Hindlimb muscle (tissue), 1 donor: ENCODE measurements at regions not wholly inside any gene's neighbourhood (a gene's known extent, or its start where the extent isn't known, plus 50 kb on each side); places are given as distances from the start of the nearest gene placed in this dataset.
A peak's percentile ranks its signal among the peaks of the same experiment; 100 is the strongest.
"Not testable (repeated sequence)": the region's sequence is repeated elsewhere in the genome, so short reads cannot be mapped to it uniquely, and the experiment has no call there.

Experiments
- DNase-seq: peaks from one replicate; pipeline ENCODE4 v3.0.0-alpha.2; 2013

DNA sequence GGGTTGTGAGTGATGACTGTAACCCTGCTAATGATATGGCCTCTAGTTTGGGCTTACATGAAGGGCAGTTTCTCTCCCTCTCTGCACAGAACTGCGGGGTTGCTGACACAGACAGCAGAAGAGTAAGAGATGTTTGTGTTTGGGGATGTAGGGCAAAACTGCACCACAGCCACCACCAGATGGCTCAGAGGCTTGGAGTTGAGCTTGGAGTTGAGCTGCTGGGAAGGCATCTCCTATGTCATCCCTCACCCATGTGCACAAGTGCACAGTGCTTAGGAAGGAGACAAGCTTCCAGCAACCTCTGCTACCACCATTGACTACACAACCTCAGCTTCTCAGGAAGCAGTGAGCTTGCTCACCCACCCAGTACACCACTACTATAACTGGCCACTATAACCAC is 303.9 kb upstream of the DEFB112 start:
- DNase-seq = no peak

- DNase-seq = no peak
Observed at GRCh38 chr6:50358113-50358512, 308.4 kb upstream of the DEFB112 start.

- DNase-seq = no peak
Observed at GRCh38 chr6:50361641-50362331, 312.1 kb upstream of the DEFB112 start.

DNA sequence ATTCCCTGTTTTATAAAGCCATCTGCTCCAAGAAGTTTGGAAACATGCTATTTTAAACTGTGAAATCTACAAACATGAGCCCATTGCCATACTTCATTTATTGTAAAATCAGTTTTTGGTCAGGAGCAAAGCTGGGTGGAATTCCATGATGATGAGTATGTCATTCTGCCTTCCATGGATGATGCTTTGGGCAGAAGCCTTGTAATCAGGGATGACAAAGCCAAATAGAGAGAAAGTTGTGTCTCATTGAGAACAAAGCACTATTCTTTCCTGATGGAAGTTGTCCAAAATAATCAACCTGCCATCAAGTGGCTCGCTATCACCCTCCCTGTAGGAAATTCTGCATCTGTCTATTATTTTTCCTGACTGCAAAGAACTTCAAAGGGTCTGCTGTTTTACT is 313.0 kb upstream of the DEFB112 start:
- no peak for DNase-seq

DNA sequence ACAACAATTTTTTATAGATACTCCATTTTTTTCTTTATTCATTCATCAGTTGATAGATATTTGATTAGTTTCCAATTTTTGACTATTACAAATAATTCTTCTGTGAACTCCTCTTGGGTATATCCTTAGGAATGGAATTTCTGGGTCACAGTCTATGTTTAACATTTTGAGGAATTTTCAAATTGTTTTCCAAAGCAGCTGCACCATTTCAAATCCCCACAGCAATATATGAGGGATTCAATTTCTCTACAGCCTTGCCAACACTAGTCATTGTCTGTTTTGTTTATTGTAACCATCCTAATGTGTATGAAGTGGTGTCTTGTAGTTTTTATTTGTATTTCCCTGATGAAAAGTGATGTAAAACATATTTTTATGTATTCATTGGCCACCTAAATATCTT is 320.3 kb upstream of the DEFB112 start:
- DNase-seq = peak; percentile 45

- DNase-seq = no peak
Observed at GRCh38 chr6:50380406-50381098, 330.8 kb upstream of the DEFB112 start.

DNA sequence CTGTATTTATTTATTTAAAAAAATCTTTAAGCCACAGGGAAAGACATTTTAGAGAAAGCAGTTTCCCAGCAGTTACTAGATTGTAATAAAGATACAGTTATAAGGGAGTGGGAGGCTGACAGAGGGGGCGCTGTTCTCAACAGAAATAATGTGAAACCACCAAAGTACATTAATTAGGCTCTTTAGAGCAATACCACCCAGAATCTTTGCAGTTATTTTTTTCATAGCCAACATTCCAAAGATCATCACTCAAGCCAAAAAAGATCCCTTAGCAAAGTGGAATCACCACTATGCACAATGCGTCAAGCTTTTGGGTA is 331.3 kb upstream of the DEFB112 start:
- DNase-seq = no peak

DNA sequence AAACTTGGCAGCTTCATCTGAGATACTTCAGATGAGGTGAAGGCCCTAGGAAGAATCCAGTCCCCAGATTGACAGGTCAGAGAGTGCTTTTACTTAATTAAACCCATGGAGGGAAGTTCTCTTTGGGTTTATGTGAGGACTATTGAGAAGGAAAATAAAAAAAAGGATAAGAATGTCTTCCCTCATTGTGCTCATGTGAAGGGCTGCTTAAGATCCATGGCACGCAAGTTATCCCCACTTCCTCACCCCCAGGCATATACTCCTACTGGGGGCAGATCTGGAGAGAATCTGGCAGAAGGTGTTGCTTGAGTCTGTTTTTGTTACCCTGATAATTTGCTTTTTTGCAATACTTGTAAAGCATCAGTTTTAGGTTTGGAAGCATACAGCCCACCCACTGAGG is 322.9 kb upstream of the TFAP2D start:
- DNase-seq = no peak

DNA sequence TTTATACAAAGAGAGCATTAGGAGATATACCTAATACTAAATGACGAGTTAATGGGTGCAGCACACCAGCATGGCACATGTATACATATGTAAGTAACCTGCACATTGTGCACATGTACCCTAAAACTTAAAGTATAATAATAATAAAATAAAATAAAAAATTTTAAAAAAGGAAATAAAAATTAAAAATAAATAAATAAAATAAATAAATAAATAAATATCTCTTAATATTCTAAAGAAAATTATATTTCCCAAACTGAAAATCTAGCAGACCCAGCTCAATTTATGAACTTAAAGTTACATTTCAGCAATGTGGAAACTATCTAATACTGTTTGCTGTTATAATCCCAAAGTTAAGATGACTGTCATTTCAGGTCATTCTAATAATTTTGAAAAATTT is 319.2 kb upstream of the TFAP2D start:
- not testable (repeated sequence) for DNase-seq

DNA sequence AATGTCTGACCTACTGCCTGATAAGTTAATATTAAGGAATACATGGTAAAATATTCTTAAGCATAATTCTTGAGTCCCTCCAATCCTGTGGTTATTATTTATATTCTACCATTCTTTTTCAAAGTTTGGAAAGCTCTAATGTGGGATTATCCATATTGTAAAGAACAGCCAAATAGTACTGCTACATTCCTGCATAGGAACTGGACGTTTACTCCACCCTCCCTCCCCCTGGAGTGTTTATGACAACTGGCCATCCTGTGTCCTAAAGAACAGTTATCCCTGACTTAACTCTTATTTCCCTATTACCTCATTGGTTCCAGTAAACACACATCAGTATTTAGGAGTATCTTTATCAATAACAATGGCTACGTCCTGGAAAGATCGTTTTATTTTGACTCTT is 308.7 kb upstream of the TFAP2D start:
- DNase-seq = no peak

GRCh38 chr6:50410579-50410978 is 302.7 kb upstream of the TFAP2D start:
- no peak for DNase-seq

- DNase-seq = not testable (repeated sequence)
Observed at GRCh38 chr6:50421041-50421440, 292.3 kb upstream of the TFAP2D start.

GRCh38 chr6:50427267-50427666 is 286.1 kb upstream of the TFAP2D start:
- no peak for DNase-seq

DNA sequence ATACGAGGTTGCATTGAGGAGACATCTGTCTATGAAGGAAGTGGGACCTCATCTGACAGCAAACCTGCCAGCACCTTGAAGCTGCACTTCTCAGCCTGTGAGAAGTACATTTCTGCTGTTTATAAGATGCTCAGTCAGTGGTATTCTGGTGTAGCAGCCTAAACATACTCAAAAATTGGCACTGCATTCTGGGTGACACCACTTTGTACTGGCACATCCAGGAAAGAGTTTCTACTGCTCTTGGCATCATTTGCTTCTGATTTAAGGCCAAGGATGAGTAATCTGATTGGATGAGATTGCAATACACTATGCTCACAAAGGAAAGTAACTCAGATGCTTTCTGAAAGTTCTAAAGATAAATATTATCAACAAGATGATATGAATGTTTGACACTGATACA is 275.4 kb upstream of the TFAP2D start:
- DNase-seq = no peak

DNA sequence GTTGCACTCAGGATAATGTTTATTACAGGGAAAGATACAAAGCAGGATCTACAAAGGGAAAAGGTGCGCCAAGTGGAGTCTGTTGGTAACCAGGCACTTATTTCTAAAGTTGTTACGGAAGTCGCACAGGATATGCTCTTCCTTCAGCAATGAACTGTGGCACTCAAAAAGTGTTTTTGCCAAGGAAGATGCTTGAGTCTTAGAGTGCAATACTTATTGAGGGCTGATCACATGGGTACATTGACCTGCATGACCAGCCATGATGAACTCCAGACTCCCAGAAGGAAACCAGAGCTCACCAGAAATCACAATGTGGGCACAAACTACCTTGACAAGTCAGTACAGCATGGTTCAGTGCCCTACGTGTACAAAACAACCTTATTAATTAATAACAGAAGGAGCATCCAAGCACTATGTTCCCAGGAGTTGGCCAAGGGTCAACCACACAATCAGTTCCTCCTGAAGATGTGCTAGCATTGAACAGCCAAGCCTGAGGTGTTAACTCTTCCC is 270.7 kb upstream of the TFAP2D start:
- DNase-seq = no peak

DNA sequence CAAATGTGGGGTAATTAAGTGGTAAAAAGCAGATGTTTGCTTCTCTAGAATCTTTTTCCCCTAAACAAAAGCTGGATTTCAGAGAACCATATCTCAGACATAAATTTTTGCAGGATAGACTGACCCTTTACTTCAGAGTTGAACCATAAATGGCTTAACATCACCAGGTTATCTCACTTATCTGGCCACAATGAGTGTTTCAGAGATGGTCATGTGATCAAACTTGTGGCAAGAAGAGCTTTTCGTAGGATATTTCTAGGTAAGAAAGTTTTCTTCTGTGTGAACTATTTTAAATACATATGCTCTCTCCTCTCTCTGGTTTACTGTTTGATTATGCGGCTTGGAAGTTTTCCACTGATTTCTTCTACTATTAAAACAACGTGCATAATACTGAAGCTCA is 270.2 kb upstream of the TFAP2D start:
- DNase-seq = no peak

DNA sequence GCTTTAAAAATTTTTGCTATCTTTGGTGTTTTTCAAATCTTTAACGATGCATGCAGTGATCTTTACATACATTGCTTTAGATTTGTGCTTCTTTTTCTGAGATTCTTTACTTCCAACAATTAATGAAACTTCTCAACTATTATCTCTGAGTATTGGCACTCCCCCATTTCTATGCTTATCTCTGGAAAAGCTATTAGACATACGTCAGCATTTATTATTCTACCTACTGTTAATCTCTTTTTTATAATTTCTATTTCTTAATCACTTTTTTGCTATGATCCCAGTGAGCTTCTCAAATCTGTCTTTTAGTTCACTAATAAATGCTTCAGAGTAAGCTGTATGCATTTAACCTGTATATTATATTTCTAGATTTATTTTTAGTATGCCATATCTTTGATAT is 264.2 kb upstream of the TFAP2D start:
- DNase-seq = no peak

DNA sequence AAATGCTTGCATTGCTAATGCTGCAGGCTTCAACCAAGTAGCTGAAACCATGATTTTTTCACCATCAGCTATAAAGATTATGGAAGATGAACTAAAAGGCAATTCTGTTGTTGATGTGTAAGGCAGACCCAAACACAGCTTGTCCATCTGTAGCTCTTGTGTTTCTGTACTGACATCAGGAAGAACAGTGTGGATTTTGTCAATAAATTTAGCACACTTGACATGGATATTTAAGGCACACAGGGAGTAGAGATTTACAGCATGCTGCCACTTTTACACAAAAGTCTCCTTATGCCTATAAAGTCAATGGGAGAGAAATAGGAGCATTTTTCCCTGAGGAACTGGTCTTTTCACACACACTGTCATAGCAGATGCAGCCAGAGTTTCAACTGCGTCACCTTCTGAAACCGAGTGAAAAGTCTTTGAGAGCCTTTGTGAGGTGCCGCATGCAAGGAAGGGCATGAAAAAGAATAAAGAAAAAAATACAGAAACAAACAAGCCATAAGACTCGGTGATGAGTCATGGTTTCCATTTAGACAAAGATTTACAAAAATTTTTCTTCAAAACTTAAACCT is 261.4 kb upstream of the TFAP2D start:
- no peak for DNase-seq

DNA sequence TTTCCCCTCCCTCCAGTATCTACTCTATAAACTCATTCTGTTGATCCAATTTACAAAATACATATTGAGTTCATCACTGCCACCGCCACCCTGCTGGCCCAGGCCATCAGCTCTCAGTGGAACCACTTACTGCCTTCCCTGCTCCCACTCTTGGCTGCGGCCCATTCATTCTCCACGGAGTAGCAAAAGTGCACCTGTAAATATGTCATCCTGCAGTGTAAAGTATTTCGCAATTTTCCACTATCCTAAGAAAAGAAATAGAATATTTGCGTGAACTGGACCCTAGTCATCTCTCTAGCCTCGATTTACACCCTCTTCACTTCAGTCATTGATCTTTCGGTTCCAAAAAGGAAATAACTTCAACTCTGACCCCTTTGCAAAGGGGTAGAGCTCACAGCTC is 258.3 kb upstream of the TFAP2D start:
- no peak for DNase-seq

GRCh38 chr6:50457351-50457750 is 256.0 kb upstream of the TFAP2D start:
- DNase-seq = no peak

- DNase-seq = no peak
Observed at GRCh38 chr6:50461696-50462095, 251.6 kb upstream of the TFAP2D start.

DNA sequence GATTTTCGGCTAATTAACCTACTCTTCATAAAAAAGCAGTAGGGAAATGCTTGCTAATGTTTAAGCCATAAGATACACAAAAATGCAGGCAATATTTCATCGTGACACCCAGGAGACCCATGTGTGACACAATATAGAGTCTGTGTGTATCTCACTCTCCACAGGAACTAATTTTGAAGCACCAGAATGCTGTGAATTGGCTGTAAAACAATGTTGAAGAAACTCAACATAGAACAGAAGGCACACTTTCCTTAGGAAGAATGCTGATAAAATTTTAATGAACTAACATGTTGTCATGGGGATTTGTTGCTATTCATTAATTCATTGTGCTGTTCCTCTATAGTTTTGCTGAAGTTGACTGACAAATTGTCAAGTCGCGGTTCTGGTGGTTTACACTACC is 249.4 kb upstream of the TFAP2D start:
- no peak for DNase-seq

- DNase-seq = no peak
Observed at GRCh38 chr6:50467931-50468330, 245.4 kb upstream of the TFAP2D start.

DNA sequence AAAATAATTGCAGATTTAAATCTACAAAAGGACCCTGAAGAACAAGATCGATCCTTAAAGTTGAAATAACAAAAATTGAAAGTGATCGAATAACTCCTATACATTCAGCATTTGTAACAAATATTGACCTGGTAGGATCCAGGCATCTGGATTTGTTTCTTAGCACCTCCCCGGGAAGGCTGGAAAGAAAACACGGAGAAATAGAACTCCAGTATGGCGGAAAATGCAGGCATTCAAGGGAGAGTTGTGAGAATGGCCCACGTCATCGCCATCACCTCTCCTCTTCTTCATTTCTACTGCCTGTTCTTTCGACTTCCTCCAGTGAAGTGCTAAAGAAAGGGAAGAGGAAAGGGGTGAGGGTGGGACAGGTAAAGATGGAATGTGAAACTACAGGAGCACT is 242.3 kb upstream of the TFAP2D start:
- no peak for DNase-seq
